H9 (cell line): ENCODE measurements at regions not wholly inside any gene's neighbourhood (a gene's known extent, or its start where the extent isn't known, plus 50 kb on each side); places are given as distances from the start of the nearest gene placed in this dataset.

Experiments
- DNase-seq: peaks from one replicate; pipeline ENCODE4 v3.0.0-alpha.2; 2017
- H2AFZ ChIP-seq: one replicate; pipeline ENCODE4 v1.6.1; 2013; ENCODE audit warnings: mild to moderate bottlenecking, low read length, control low read depth, moderate library complexity
- H2AK5ac ChIP-seq: 2 replicates; pipeline ENCODE4 v1.6.1; 2013; ENCODE audit warnings: low read length, control low read depth, mixed read lengths; ENCODE audit not compliant: insufficient read length
- H2BK120ac ChIP-seq: one replicate; pipeline ENCODE4 v1.6.1; 2013; ENCODE audit warnings: low read depth, mild to moderate bottlenecking, low read length, control low read depth, inconsistent platforms; ENCODE audit not compliant: poor library complexity, severe bottlenecking
- H2BK12ac ChIP-seq: 2 replicates; pipeline ENCODE4 v1.6.1; 2013; ENCODE audit warnings: low read length, control low read depth, mixed read lengths, low read depth; ENCODE audit not compliant: insufficient read length
- H2BK15ac ChIP-seq: 2 replicates; pipeline ENCODE4 v1.6.1; 2013; ENCODE audit warnings: low read depth, low read length, control low read depth
- H2BK20ac ChIP-seq: one replicate; pipeline ENCODE4 v1.6.1; 2013; ENCODE audit warnings: low read depth, mild to moderate bottlenecking, low read length, control low read depth, inconsistent platforms; ENCODE audit not compliant: poor library complexity, severe bottlenecking
- H2BK5ac ChIP-seq: 2 replicates; pipeline ENCODE4 v1.6.1; 2013; ENCODE audit warnings: low read length, control low read depth, mixed read lengths; ENCODE audit not compliant: insufficient read length
- H3K14ac ChIP-seq: 2 replicates; pipeline ENCODE4 v1.6.1; 2013; ENCODE audit warnings: low read length, control low read depth; ENCODE audit not compliant: insufficient read depth
- H3K18ac ChIP-seq: 2 replicates; pipeline ENCODE4 v1.6.1; 2013; ENCODE audit warnings: low read depth, mild to moderate bottlenecking, mixed read lengths, low read length, control low read depth; ENCODE audit not compliant: insufficient read length
- H3K23ac ChIP-seq: 2 replicates; pipeline ENCODE4 v1.6.1; 2013; ENCODE audit warnings: low read length, control low read depth, mixed read lengths, low read depth; ENCODE audit not compliant: insufficient read length
- H3K23me2 ChIP-seq: 2 replicates; pipeline ENCODE4 v1.6.1; 2013; ENCODE audit warnings: low read depth, mild to moderate bottlenecking, mixed read lengths, low read length, control low read depth; ENCODE audit not compliant: insufficient read length, poor library complexity, severe bottlenecking
- H3K27ac ChIP-seq: 2 replicates; pipeline ENCODE4 v1.5.1; 2013; ENCODE audit warnings: low read length, control low read depth, mixed read lengths, low read depth; ENCODE audit not compliant: insufficient read length
- H3K27me3 ChIP-seq: 2 replicates; pipeline ENCODE4 v1.6.1; 2013; ENCODE audit warnings: low read length, control low read depth, inconsistent platforms; ENCODE audit not compliant: insufficient read depth
- H3K4ac ChIP-seq: 2 replicates; pipeline ENCODE4 v1.6.1; 2013; ENCODE audit warnings: low read depth, mild to moderate bottlenecking, control low read depth, inconsistent platforms, low read length, moderate library complexity
- H3K4me1 ChIP-seq: 2 replicates; pipeline ENCODE4 v1.6.1; 2013; ENCODE audit warnings: low read length, control low read depth, inconsistent platforms; ENCODE audit not compliant: insufficient read depth
- H3K4me2 ChIP-seq: 2 replicates; pipeline ENCODE4 v1.6.1; 2013; ENCODE audit warnings: low read length, control low read depth, mixed read lengths; ENCODE audit not compliant: insufficient read length, insufficient read depth
- H3K56ac ChIP-seq: 2 replicates; pipeline ENCODE4 v1.6.1; 2013; ENCODE audit warnings: low read depth, mild to moderate bottlenecking, mixed read lengths, low read length, control low read depth; ENCODE audit not compliant: insufficient read length
- H3K79me1 ChIP-seq: 2 replicates; pipeline ENCODE4 v1.6.1; 2013; ENCODE audit warnings: low read depth, mild to moderate bottlenecking, moderate library complexity, low read length, control low read depth, inconsistent platforms; ENCODE audit not compliant: insufficient read depth, poor library complexity, severe bottlenecking
- H3K79me2 ChIP-seq: 2 replicates; pipeline ENCODE4 v1.6.1; 2013; ENCODE audit warnings: low read length, control low read depth, inconsistent platforms; ENCODE audit not compliant: insufficient read depth
- H3K9ac ChIP-seq: 2 replicates; pipeline ENCODE4 v1.6.1; 2013; ENCODE audit warnings: low read length, control low read depth, mixed read lengths; ENCODE audit not compliant: insufficient read length; ENCODE audit errors: extremely low read depth
- H3K9me3 ChIP-seq: one replicate; pipeline ENCODE4 v1.6.1; 2013; ENCODE audit warnings: low read depth, low read length, inconsistent platforms; ENCODE audit not compliant: control insufficient read depth
- H3T11ph ChIP-seq: one replicate; pipeline ENCODE4 v1.6.1; 2013; ENCODE audit warnings: mild to moderate bottlenecking, low read length, control low read depth, inconsistent platforms
- H4K20me1 ChIP-seq: one replicate; pipeline ENCODE4 v1.6.1; 2013; ENCODE audit not compliant: control insufficient read depth, insufficient read length, insufficient read depth
- H4K5ac ChIP-seq: 2 replicates; pipeline ENCODE4 v1.6.1; 2013; ENCODE audit warnings: low read depth, mild to moderate bottlenecking, mixed read lengths, low read length, control low read depth; ENCODE audit not compliant: insufficient read length
- H4K8ac ChIP-seq: replicated peaks from 2 replicates; pipeline ENCODE4 v1.6.1; 2013; ENCODE audit warnings: low read length, control low read depth, mixed read lengths, low read depth; ENCODE audit not compliant: insufficient read length
- H4K91ac ChIP-seq: 2 replicates; pipeline ENCODE4 v1.6.1; 2013; ENCODE audit warnings: low read depth, mild to moderate bottlenecking, moderate library complexity, mixed read lengths, low read length, control low read depth; ENCODE audit not compliant: insufficient read length
- H3K27ac Mint-ChIP-seq, 3 experiments: 2 replicates in 2 of 3; 3 replicates in 1 of 3; pipeline ENCODE4 v1.8.0; 2020 to 2021; ENCODE audit warnings: mixed read lengths in 3 of 3, mild to moderate bottlenecking in 1 of 3, moderate library complexity in 1 of 3
- H3K27me3 Mint-ChIP-seq: 2 replicates; pipeline ENCODE4 v1.8.0; 2021; ENCODE audit warnings: low read depth, mild to moderate bottlenecking, moderate library complexity, mixed read lengths
- H3K36me3 Mint-ChIP-seq, 3 experiments: 2 replicates in 2 of 3; 3 replicates in 1 of 3; pipeline ENCODE4 v1.8.0; 2020 to 2021; ENCODE audit warnings: low read depth in 3 of 3, mixed read lengths in 3 of 3; ENCODE audit not compliant: insufficient read depth in 1 of 3
- H3K4me1 Mint-ChIP-seq, 2 experiments: 2 replicates each; pipeline ENCODE4 v1.8.0; 2020; ENCODE audit warnings: mixed read lengths in 2 of 2
- H3K4me3 Mint-ChIP-seq, 2 experiments: 2 replicates in 1 of 2; 3 replicates in 1 of 2; pipeline ENCODE4 v1.8.0; 2020 to 2021; ENCODE audit warnings: mild to moderate bottlenecking in 2 of 2, mixed read lengths in 2 of 2, moderate library complexity in 1 of 2
- H3K9me3 Mint-ChIP-seq, 2 experiments: 2 replicates in 1 of 2; 3 replicates in 1 of 2; pipeline ENCODE4 v1.8.0; 2020; ENCODE audit warnings: mild to moderate bottlenecking in 2 of 2, mixed read lengths in 2 of 2, moderate library complexity in 1 of 2
- WGBS: extraction: QIAGEN DNeasy Blood & Tissue Kit; methylation state at CpG from one replicate; pipeline ENCODE4 v1.1.7; 2013; ENCODE audit warnings: missing lambda C conversion rate, low lambda C conversion rate, mixed read lengths; ENCODE audit not compliant: insufficient read length; ENCODE audit errors: extremely low coverage; 5-methylcytosine and 5-hydroxymethylcytosine counted together
- TF ChIP-seq, protein P1 (sequence below): fragments of 200-600 bp; sonication (generic); conservative IDR thresholded peaks from 3 replicates; pipeline ENCODE4 v1.8.0; 2021; ENCODE audit warnings: antibody characterized with exemption, mild to moderate bottlenecking

DNA sequence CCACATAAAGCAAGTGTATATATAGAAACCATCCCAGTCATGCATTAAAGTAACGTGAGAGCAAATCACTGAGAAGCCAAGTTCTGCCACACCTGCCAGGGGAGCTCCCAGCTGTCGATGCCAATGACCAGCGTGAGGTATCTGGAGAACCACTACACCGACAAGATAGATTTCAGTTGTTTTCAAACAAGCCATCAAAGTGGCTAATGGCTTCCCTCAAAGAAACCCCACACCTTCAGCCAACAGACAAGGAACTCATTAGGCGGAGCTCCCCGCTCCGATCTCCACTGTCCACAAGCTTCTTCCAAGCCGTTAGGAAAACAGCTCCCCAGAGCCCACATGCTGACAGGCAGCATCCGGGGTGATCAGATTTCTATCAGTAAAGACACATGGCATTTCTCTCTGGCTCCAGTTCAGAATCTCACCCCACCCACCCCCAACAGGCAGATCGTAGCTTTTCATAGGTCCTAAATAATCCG, 54.2 kb upstream of the SPATA12 start:
- no peak overlapping the region for H2AK5ac ChIP-seq
- H3K56ac ChIP-seq, result no peak overlapping the region
- H2BK120ac ChIP-seq, result no peak overlapping the region
- no peak overlapping the region for H3T11ph ChIP-seq
- H4K5ac ChIP-seq, result no peak overlapping the region
- no peaks in the 10 kb centered on the region for H3K79me2 ChIP-seq
- no peaks in the 10 kb centered on the region for H3K27me3 ChIP-seq
- no peak overlapping the region for H3K4me2 ChIP-seq
- no peaks in the 10 kb centered on the region for H3K79me1 ChIP-seq
- no peaks in the 10 kb centered on the region for H3K4me1 ChIP-seq
- peak overlapping the region in 1 of 3 experiments; percentile 21; a peak in 1 of 7 replicates for H3K27ac Mint-ChIP-seq
- no peak overlapping the region for H3K18ac ChIP-seq
- no peak for DNase-seq
- H3K36me3 Mint-ChIP-seq, result peaks cover 0 to 4% (median 0%) of the 10 kb centered on the region in 3 experiments; a peak in 3 of 7 replicates
- H2AFZ ChIP-seq, result no peak overlapping the region
- H2BK15ac ChIP-seq, result no peak overlapping the region
- no peaks in the 10 kb centered on the region for H4K20me1 ChIP-seq
- no peak overlapping the region for H3K4me3 Mint-ChIP-seq
- no peak overlapping the region for H3K14ac ChIP-seq
- no peaks in the 10 kb centered on the region; the same call in 1 of the 2 replicates for H3K27me3 Mint-ChIP-seq
- whole genome bisulfite sequencing, result no CpG with 5 or more reads among the region's 11 CpGs
- H3K9ac ChIP-seq, result no peak overlapping the region
- no peak overlapping the region for H4K8ac ChIP-seq
- TF ChIP-seq, protein P1, sequence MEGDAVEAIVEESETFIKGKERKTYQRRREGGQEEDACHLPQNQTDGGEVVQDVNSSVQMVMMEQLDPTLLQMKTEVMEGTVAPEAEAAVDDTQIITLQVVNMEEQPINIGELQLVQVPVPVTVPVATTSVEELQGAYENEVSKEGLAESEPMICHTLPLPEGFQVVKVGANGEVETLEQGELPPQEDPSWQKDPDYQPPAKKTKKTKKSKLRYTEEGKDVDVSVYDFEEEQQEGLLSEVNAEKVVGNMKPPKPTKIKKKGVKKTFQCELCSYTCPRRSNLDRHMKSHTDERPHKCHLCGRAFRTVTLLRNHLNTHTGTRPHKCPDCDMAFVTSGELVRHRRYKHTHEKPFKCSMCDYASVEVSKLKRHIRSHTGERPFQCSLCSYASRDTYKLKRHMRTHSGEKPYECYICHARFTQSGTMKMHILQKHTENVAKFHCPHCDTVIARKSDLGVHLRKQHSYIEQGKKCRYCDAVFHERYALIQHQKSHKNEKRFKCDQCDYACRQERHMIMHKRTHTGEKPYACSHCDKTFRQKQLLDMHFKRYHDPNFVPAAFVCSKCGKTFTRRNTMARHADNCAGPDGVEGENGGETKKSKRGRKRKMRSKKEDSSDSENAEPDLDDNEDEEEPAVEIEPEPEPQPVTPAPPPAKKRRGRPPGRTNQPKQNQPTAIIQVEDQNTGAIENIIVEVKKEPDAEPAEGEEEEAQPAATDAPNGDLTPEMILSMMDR, result no peak
- no peaks in the 10 kb centered on the region for H3K9me3 ChIP-seq
- H3K9me3 Mint-ChIP-seq, result no peaks in the 10 kb centered on the region
- no peak overlapping the region for H2BK12ac ChIP-seq
- H3K23me2 ChIP-seq, result no peaks in the 10 kb centered on the region
- H2BK20ac ChIP-seq, result no peak overlapping the region
- no peak overlapping the region for H3K27ac ChIP-seq
- H3K4ac ChIP-seq, result no peak overlapping the region
- H3K23ac ChIP-seq, result no peak overlapping the region
- peaks cover 22 to 23% of the 10 kb centered on the region in 2 experiments for H3K4me1 Mint-ChIP-seq
- no peak overlapping the region for H2BK5ac ChIP-seq
- no peak overlapping the region for H4K91ac ChIP-seq
